Keratinocyte (primary cell): ENCODE measurements at regions not wholly inside any gene's neighbourhood (a gene's known extent, or its start where the extent isn't known, plus 50 kb on each side); places are given as distances from the start of the nearest gene placed in this dataset.

Source experiments
- DNase-seq: peaks from one replicate; pipeline ENCODE4 v3.0.0-alpha.2; 2011; ENCODE audit warnings: low read depth, missing footprints, low spot score
- FAIRE-seq: peaks from 2 replicates; lab custom pipeline; 2011; peaks lifted over from hg19 to GRCh38; lab: Jason Lieb, UNC
- H2AFZ ChIP-seq: 2 replicates; pipeline ENCODE4 v1.6.0; 2012; ENCODE audit warnings: low read length, control low read depth, inconsistent platforms; ENCODE audit not compliant: control insufficient read depth
- H3K27ac ChIP-seq: 2 replicates; pipeline ENCODE4 v1.5.1; 2011; ENCODE audit warnings: low read length; ENCODE audit not compliant: control insufficient read depth, insufficient read depth
- H3K27me3 ChIP-seq: 3 replicates; pipeline ENCODE4 v1.6.0; 2011; ENCODE audit warnings: low read length; ENCODE audit not compliant: control insufficient read depth, insufficient read depth; ENCODE audit errors: extremely low read depth
- H3K36me3 ChIP-seq, 2 experiments: 2 replicates in 1 of 2; 3 replicates in 1 of 2; pipeline ENCODE4 v1.5.1; 2011; ENCODE audit warnings: low read length in 2 of 2, mild to moderate bottlenecking in 1 of 2; ENCODE audit not compliant: control insufficient read depth in 2 of 2, insufficient read depth in 2 of 2; ENCODE audit errors: extremely low read depth in 1 of 2
- H3K4me1 ChIP-seq: 3 replicates; pipeline ENCODE4 v1.5.1; 2011; ENCODE audit warnings: low read length; ENCODE audit not compliant: control insufficient read depth, insufficient read depth; ENCODE audit errors: extremely low read depth
- H3K4me2 ChIP-seq: 3 replicates; pipeline ENCODE4 v1.6.0; 2011; ENCODE audit warnings: low read depth, low read length; ENCODE audit not compliant: control insufficient read depth, insufficient read depth; ENCODE audit errors: extremely low read depth
- H3K4me3 ChIP-seq, 3 experiments: fragments of 200-600 bp in 1 of 3; sonication (generic) in 1 of 3; 2 replicates in 2 of 3; 3 replicates in 1 of 3; pipeline ENCODE4 v1.5.1; 2011 to 2016; ENCODE audit warnings: low read length in 3 of 3, mild to moderate bottlenecking in 3 of 3, control low read depth in 2 of 3, inconsistent platforms in 1 of 3, low read depth in 1 of 3, mixed read lengths in 1 of 3, mixed run types in 1 of 3, moderate library complexity in 1 of 3; ENCODE audit not compliant: control insufficient read depth in 2 of 3, insufficient read depth in 2 of 3; ENCODE audit errors: extremely low read depth in 1 of 3
- H3K79me2 ChIP-seq: 2 replicates; pipeline ENCODE4 v1.6.0; 2012; ENCODE audit warnings: low read length; ENCODE audit not compliant: control insufficient read depth, insufficient read depth
- H3K9ac ChIP-seq: 3 replicates; pipeline ENCODE4 v1.6.0; 2011; ENCODE audit warnings: low read length; ENCODE audit not compliant: control insufficient read depth, insufficient read depth; ENCODE audit errors: extremely low read depth
- H3K9me1 ChIP-seq: 3 replicates; pipeline ENCODE4 v1.6.0; 2011; ENCODE audit warnings: low read length; ENCODE audit not compliant: control insufficient read depth, insufficient read depth; ENCODE audit errors: extremely low read depth
- H3K9me3 ChIP-seq: 2 replicates; pipeline ENCODE4 v1.5.1; 2012; ENCODE audit warnings: low read depth, low read length; ENCODE audit not compliant: control insufficient read depth
- H4K20me1 ChIP-seq: 3 replicates; pipeline ENCODE4 v1.6.0; 2011; ENCODE audit warnings: low read length; ENCODE audit not compliant: control insufficient read depth, insufficient read depth; ENCODE audit errors: extremely low read depth
- EZH2 ChIP-seq: IDR thresholded peaks from one replicate; pipeline ENCODE4 v1.6.1; 2012; ENCODE audit warnings: inconsistent platforms, mild to moderate bottlenecking, low read length, moderate library complexity
- dilution Hi-C: fragments of 300-500 bp; cut with MboI; formaldehyde crosslinking; loops from one replicate; pipeline ENCODE4 v1.7.0; 2020; ENCODE audit warnings: low sequenced_read_pairs; ENCODE audit not compliant: extremely low pct_ligation_motif_present
- TF ChIP-seq, protein P1 (sequence below), 3 experiments: IDR thresholded peaks in 1 of 3; conservative IDR thresholded peaks in 1 of 3; optimal IDR thresholded peaks in 1 of 3; 2 replicates in 2 of 3; 3 replicates in 1 of 3; pipeline versions ENCODE3 to v1.5.1; 2011; ENCODE audit warnings: low read length in 3 of 3, mild to moderate bottlenecking in 3 of 3, moderate library complexity in 2 of 3, control low read depth in 1 of 3, inconsistent platforms in 1 of 3; ENCODE audit not compliant: insufficient read depth in 2 of 3; ENCODE audit errors: extremely low read depth in 1 of 3

DNA sequence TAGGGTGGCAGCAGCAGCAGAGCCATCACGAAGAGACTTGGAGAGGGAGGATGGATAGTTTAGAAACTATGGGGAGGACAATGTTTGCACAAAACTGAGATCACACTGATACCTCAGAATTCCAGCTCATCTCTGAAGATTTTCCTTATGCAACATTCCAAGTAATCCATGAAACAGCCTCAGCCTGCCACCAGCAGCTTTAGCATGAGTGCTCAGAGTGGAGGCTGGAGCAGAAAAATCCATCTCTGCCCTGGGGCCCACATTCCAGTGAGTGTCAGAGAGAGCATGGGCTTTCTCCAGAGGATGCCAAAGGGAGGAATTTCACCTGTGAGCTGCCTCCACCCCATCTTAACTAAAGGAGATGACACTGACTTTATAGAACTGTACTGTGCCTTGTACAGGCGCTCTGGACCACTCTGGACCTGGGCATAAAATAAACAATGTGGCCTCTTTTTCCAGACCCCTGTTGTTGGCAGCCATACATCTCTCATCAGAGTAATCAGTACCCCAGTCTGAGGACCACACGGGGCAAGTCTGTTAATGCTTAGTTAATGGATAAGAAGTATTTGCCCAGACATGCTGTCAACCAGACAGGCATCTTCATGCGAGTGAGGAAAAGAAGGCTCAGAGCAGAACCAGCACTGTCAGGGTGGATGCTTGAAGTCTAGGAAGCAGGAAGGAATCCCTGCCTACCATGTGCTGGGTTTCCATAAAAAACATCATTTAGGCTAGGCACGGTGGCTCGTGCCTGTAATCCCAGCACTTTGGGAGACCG, 440.9 kb downstream of the ENC1 start:
- DNase-seq (no peak), FAIRE-seq (peak; percentile 76)
- dilution Hi-C loops, result no loop called here
- H3K27me3 ChIP-seq, result no peaks in the 10 kb centered on the region
- H2AFZ ChIP-seq, result no peak overlapping the region
- no peak overlapping the region for H3K27ac ChIP-seq
- no peak overlapping the region for H3K9ac ChIP-seq
- H3K79me2 ChIP-seq, result no peaks in the 10 kb centered on the region
- H3K9me3 ChIP-seq, result no peaks in the 10 kb centered on the region
- peak overlapping the region; percentile 23 for H3K4me2 ChIP-seq
- peak overlapping the region in 1 of 3 experiments; percentile 2 for H3K4me3 ChIP-seq
- no peaks in the 10 kb centered on the region for H4K20me1 ChIP-seq
- no peaks in the 10 kb centered on the region for H3K36me3 ChIP-seq
- no peaks in the 10 kb centered on the region for H3K9me1 ChIP-seq
- TF ChIP-seq, protein P1, sequence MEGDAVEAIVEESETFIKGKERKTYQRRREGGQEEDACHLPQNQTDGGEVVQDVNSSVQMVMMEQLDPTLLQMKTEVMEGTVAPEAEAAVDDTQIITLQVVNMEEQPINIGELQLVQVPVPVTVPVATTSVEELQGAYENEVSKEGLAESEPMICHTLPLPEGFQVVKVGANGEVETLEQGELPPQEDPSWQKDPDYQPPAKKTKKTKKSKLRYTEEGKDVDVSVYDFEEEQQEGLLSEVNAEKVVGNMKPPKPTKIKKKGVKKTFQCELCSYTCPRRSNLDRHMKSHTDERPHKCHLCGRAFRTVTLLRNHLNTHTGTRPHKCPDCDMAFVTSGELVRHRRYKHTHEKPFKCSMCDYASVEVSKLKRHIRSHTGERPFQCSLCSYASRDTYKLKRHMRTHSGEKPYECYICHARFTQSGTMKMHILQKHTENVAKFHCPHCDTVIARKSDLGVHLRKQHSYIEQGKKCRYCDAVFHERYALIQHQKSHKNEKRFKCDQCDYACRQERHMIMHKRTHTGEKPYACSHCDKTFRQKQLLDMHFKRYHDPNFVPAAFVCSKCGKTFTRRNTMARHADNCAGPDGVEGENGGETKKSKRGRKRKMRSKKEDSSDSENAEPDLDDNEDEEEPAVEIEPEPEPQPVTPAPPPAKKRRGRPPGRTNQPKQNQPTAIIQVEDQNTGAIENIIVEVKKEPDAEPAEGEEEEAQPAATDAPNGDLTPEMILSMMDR (optimal IDR thresholded peaks at IDR 0.05 in 1 of 3, IDR thresholded peaks at IDR 0.05 in 1 of 3, conservative IDR thresholded peaks at IDR 0.05 in 1 of 3; ENCODE audit: extremely low read depth in 1 of 3, insufficient read depth in 2 of 3, low read length in 3 of 3), result no peak
- no peak for TF ChIP-seq EZH2
- H3K4me1 ChIP-seq, result peaks cover 29% of the 10 kb centered on the region

DNA sequence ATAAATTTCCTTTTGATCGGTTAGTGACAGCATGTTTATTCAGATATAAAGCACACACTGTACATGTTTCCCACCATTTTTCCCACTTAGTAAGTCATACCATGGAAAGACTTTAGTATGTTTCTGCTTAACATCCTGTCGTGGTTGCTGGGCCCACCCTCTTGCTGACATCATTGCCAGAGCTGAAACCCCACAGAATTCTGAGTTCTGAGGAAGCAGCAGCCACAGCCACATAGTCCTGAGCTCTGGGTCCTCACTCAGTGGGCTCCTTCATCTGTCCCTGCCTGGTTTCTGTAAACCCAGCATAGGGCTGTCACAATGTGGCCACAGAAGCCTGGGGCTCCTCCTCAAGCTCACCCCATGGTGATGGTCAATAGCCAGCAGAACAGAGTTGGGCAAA, 441.5 kb downstream of the ENC1 start:
- Histone ChIP-seq H3K36me3 (no peaks in the 10 kb centered on the region), H3K9me3 (no peaks in the 10 kb centered on the region), H3K9ac (no peak overlapping the region), H4K20me1 (no peaks in the 10 kb centered on the region), H3K79me2 (no peaks in the 10 kb centered on the region), H3K4me1 (peaks cover 29% of the 10 kb centered on the region), H3K9me1 (no peaks in the 10 kb centered on the region), H2AFZ (no peak overlapping the region), H3K27ac (no peak overlapping the region), H3K4me3 (no peak overlapping the region), H3K4me2 (no peak overlapping the region), H3K27me3 (no peaks in the 10 kb centered on the region)
- DNase-seq (no peak), FAIRE-seq (no peak)
- dilution Hi-C loops, result no loop called here
- TF ChIP-seq, protein P1 (optimal IDR thresholded peaks at IDR 0.05 in 1 of 3, IDR thresholded peaks at IDR 0.05 in 1 of 3, conservative IDR thresholded peaks at IDR 0.05 in 1 of 3; ENCODE audit: extremely low read depth in 1 of 3, insufficient read depth in 2 of 3, low read length in 3 of 3), result no peak
- no peak for TF ChIP-seq EZH2
